ENCODE measurements at regions not wholly inside any gene's neighbourhood (a gene's known extent, or its start where the extent isn't known, plus 50 kb on each side); places are given as distances from the start of the nearest gene placed in this dataset.
"Not testable (repeated sequence)": the region's sequence is repeated elsewhere in the genome, so short reads cannot be mapped to it uniquely, and the experiment has no call there.

GRCh38 chr21:16215193-16215592 is 485.4 kb downstream of the USP25 start:
- no peaks in the 10 kb centered on the region for H3K27me3 Mint-ChIP-seq
- H3K4me1 Mint-ChIP-seq (ENCODE audit: unreplicated experiment), result peaks cover 12% of the 10 kb centered on the region
- TF ChIP-seq CTCF (conservative IDR thresholded peaks at IDR 0.05), result no peak
- H3K27ac Mint-ChIP-seq, result no peak overlapping the region
- no peak overlapping the region for H3K4me3 Mint-ChIP-seq
- no peak for DNase-seq (ENCODE audit: extremely low spot score, unreplicated experiment)
- H3K9me3 Mint-ChIP-seq, result no peaks in the 10 kb centered on the region
- no peaks in the 10 kb centered on the region for H3K36me3 Mint-ChIP-seq

- H3K4me3 Mint-ChIP-seq, result no peak overlapping the region
- no peak overlapping the region for H3K27ac Mint-ChIP-seq
- no peaks in the 10 kb centered on the region for H3K36me3 Mint-ChIP-seq
- peaks cover 12% of the 10 kb centered on the region for H3K4me1 Mint-ChIP-seq (ENCODE audit: unreplicated experiment)
- no peaks in the 10 kb centered on the region for H3K27me3 Mint-ChIP-seq
- H3K9me3 Mint-ChIP-seq, result no peaks in the 10 kb centered on the region
- TF ChIP-seq CTCF (conservative IDR thresholded peaks at IDR 0.05), result no peak
- no peak for DNase-seq (ENCODE audit: extremely low spot score, unreplicated experiment)
Measured at GRCh38 chr21:16215663-16216183, 485.9 kb downstream of the USP25 start.

- no peak overlapping the region for H3K4me3 Mint-ChIP-seq
- no peaks in the 10 kb centered on the region for H3K27me3 Mint-ChIP-seq
- DNase-seq (ENCODE audit: extremely low spot score, unreplicated experiment), result no peak
- H3K27ac Mint-ChIP-seq, result no peak overlapping the region
- no peak for TF ChIP-seq CTCF (conservative IDR thresholded peaks at IDR 0.05)
- H3K36me3 Mint-ChIP-seq, result no peaks in the 10 kb centered on the region
- peaks cover 10% of the 10 kb centered on the region for H3K4me1 Mint-ChIP-seq (ENCODE audit: unreplicated experiment)
- H3K9me3 Mint-ChIP-seq, result no peaks in the 10 kb centered on the region
Measured at GRCh38 chr21:16216288-16216962, 486.6 kb downstream of the USP25 start.

GRCh38 chr21:16218682-16219343 is 489.0 kb downstream of the USP25 start:
- Mint-ChIP-seq H3K27ac (no peak overlapping the region), H3K9me3 (no peaks in the 10 kb centered on the region), H3K36me3 (no peaks in the 10 kb centered on the region), H3K4me3 (no peak overlapping the region), H3K27me3 (no peaks in the 10 kb centered on the region), H3K4me1 (ENCODE audit: unreplicated experiment) (peaks cover 5% of the 10 kb centered on the region)
- no peak for TF ChIP-seq CTCF (conservative IDR thresholded peaks at IDR 0.05)
- no peak for DNase-seq (ENCODE audit: extremely low spot score, unreplicated experiment)

- peaks cover 25% of the 10 kb centered on the region for H3K36me3 Mint-ChIP-seq
- H3K27me3 Mint-ChIP-seq; H3K4me1 Mint-ChIP-seq (ENCODE audit: unreplicated experiment); DNase-seq (ENCODE audit: extremely low spot score, unreplicated experiment); H3K9me3 Mint-ChIP-seq; H3K27ac Mint-ChIP-seq; H3K4me3 Mint-ChIP-seq: not testable (repeated sequence)
Measured at GRCh38 chr21:16224756-16225155, 495.0 kb downstream of the USP25 start.

- Mint-ChIP-seq H3K36me3 (peaks cover 4% of the 10 kb centered on the region), H3K4me1 (ENCODE audit: unreplicated experiment) (peaks cover 9% of the 10 kb centered on the region), H3K27ac (no peak overlapping the region), H3K4me3 (no peak overlapping the region), H3K9me3 (peaks cover 4% of the 10 kb centered on the region), H3K27me3 (no peaks in the 10 kb centered on the region)
- no peak for DNase-seq (ENCODE audit: extremely low spot score, unreplicated experiment)
- no peak for TF ChIP-seq CTCF (conservative IDR thresholded peaks at IDR 0.05)
Measured at GRCh38 chr21:16239659-16240265, 510.0 kb downstream of the USP25 start.

All from type B pancreatic cell (in vitro differentiated cells).